ENCODE measurements at regions not wholly inside any gene's neighbourhood (a gene's known extent, or its start where the extent isn't known, plus 50 kb on each side); places are given as distances from the start of the nearest gene placed in this dataset.

DNA sequence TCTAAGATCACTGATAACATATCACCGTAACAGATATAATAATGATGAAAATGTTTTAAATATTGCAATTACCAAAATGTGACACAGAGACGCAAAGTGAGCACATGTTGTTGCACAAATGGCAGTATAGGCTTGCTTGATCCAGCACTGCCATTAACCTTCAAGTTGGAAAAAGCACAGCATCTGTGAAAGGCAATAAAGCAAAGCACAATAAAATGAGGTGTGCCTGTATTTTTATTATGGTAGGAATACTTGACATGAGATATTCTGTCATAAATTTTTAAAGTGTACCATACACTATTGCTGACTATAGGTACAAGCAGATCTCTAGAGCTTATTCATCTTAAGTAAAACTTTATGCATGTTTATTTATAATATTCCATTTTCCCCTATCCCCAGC lies 312.2 kb downstream of the PTH2R start:
- Histone ChIP-seq H2AFZ (ENCODE audit: insufficient read depth, low read depth, low read length, poor library complexity, severe bottlenecking) (no peak overlapping the region), H3K4me2 (replicated peaks; ENCODE audit: low read depth, low read length, poor library complexity, severe bottlenecking) (no peak overlapping the region), H3K36me3 (replicated peaks in 1 of 2; ENCODE audit: control extremely low read depth in 1 of 2, control insufficient read depth in 1 of 2, extremely low read depth in 1 of 2, insufficient read depth in 2 of 2, low read length in 1 of 2) (no peaks in the 10 kb centered on the region), H3K9me3 (ENCODE audit: control extremely low read depth in 1 of 3, control insufficient read depth in 2 of 3, insufficient read depth in 1 of 3, low read length in 2 of 3) (no peaks in the 10 kb centered on the region), H3K9ac (ENCODE audit: low read length) (no peak overlapping the region), H3K27ac (ENCODE audit: low read length in 2 of 2) (no peak overlapping the region), H3K4me3 (ENCODE audit: control extremely low read depth in 1 of 5, extremely low read depth in 1 of 5, insufficient read depth in 1 of 5, low read depth in 2 of 5, low read length in 4 of 5) (no peak overlapping the region), H4K20me1 (ENCODE audit: control insufficient read depth, insufficient read depth, low read length, poor library complexity, severe bottlenecking) (no peaks in the 10 kb centered on the region), H3K79me2 (ENCODE audit: control insufficient read depth, insufficient read depth, low read length) (no peaks in the 10 kb centered on the region), H3K4me1 (ENCODE audit: control insufficient read depth in 2 of 2, insufficient read depth in 2 of 2, low read length in 2 of 2) (no peaks in the 10 kb centered on the region), H3K27me3 (replicated peaks in 1 of 4; ENCODE audit: control extremely low read depth in 1 of 4, control insufficient read depth in 3 of 4, insufficient read depth in 4 of 4, low read length in 3 of 4) (no peaks in the 10 kb centered on the region)
- 100% methylated on average over 1 of the region's 2 CpGs for WGBS (ENCODE audit: insufficient coverage)
- no peak for ATAC-seq (ENCODE audit: low read depth)
- no peak for TF ChIP-seq EZH2 (IDR thresholded peaks at IDR 0.05; ENCODE audit: borderline replicate concordance, insufficient read depth, low read depth, low read length, poor library complexity, severe bottlenecking)
- TF ChIP-seq, protein P1, sequence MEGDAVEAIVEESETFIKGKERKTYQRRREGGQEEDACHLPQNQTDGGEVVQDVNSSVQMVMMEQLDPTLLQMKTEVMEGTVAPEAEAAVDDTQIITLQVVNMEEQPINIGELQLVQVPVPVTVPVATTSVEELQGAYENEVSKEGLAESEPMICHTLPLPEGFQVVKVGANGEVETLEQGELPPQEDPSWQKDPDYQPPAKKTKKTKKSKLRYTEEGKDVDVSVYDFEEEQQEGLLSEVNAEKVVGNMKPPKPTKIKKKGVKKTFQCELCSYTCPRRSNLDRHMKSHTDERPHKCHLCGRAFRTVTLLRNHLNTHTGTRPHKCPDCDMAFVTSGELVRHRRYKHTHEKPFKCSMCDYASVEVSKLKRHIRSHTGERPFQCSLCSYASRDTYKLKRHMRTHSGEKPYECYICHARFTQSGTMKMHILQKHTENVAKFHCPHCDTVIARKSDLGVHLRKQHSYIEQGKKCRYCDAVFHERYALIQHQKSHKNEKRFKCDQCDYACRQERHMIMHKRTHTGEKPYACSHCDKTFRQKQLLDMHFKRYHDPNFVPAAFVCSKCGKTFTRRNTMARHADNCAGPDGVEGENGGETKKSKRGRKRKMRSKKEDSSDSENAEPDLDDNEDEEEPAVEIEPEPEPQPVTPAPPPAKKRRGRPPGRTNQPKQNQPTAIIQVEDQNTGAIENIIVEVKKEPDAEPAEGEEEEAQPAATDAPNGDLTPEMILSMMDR (IDR thresholded peaks at IDR 0.05), result no peak
- DNase-seq, result no peak
- H3K4me1 Mint-ChIP-seq, result no peaks in the 10 kb centered on the region
- H3K4me3 Mint-ChIP-seq, result no peak overlapping the region
- H3K9me3 Mint-ChIP-seq (ENCODE audit: insufficient read depth), result peaks cover 1% of the 10 kb centered on the region
- POLR2A ChIA-PET, result no interaction called here
- no peaks in the 10 kb centered on the region for H3K27me3 Mint-ChIP-seq
- no peak overlapping the region for H3K27ac Mint-ChIP-seq
- intact Hi-C loops (cut with micrococcal nuclease), result no loop called here
- CTCF ChIA-PET, result no interaction called here

DNA sequence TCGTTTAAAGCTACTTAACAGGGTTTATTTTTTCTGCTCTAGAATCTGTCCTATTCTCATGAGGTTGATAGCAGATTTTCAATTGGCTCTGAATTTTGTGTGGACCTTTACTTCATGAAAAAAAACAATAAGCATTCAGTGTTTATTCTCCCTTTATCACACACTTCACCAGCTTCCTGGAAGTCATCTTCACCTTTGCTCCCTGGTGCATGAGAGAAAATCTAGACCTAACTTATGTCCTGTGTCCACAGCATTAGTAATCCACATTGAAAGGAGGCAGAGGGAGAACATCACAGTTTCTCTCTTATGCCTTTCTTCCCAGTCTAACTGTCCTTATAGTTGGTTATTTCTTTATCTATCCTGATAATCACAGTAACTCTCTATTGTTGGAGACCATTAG lies 316.1 kb downstream of the PTH2R start:
- no peak for DNase-seq
- no peaks in the 10 kb centered on the region for H3K9me3 ChIP-seq (ENCODE audit: control extremely low read depth in 1 of 3, control insufficient read depth in 2 of 3, insufficient read depth in 1 of 3, low read length in 2 of 3)
- ChIA-PET CTCF (no interaction called here), POLR2A (no interaction called here)
- Mint-ChIP-seq H3K9me3 (ENCODE audit: insufficient read depth) (peaks cover 4% of the 10 kb centered on the region), H3K4me3 (no peak overlapping the region), H3K27ac (no peak overlapping the region), H3K4me1 (no peaks in the 10 kb centered on the region), H3K27me3 (no peaks in the 10 kb centered on the region)
- H3K4me3 ChIP-seq (ENCODE audit: control extremely low read depth in 1 of 5, extremely low read depth in 1 of 5, insufficient read depth in 1 of 5, low read depth in 2 of 5, low read length in 4 of 5), result no peak overlapping the region
- ATAC-seq (ENCODE audit: low read depth), result no peak
- no peaks in the 10 kb centered on the region for H3K4me1 ChIP-seq (ENCODE audit: control insufficient read depth in 2 of 2, insufficient read depth in 2 of 2, low read length in 2 of 2)
- no peaks in the 10 kb centered on the region for H4K20me1 ChIP-seq (ENCODE audit: control insufficient read depth, insufficient read depth, low read length, poor library complexity, severe bottlenecking)
- WGBS (ENCODE audit: insufficient coverage), result no CpG with 5 or more reads among the region's 1 CpG
- no peaks in the 10 kb centered on the region for H3K79me2 ChIP-seq (ENCODE audit: control insufficient read depth, insufficient read depth, low read length)
- intact Hi-C loops (cut with micrococcal nuclease), result no loop called here
- no peaks in the 10 kb centered on the region for H3K36me3 ChIP-seq (replicated peaks in 1 of 2; ENCODE audit: control extremely low read depth in 1 of 2, control insufficient read depth in 1 of 2, extremely low read depth in 1 of 2, insufficient read depth in 2 of 2, low read length in 1 of 2)
- H3K9ac ChIP-seq (ENCODE audit: low read length), result no peak overlapping the region
- no peaks in the 10 kb centered on the region for H3K27me3 ChIP-seq (replicated peaks in 1 of 4; ENCODE audit: control extremely low read depth in 1 of 4, control insufficient read depth in 3 of 4, insufficient read depth in 4 of 4, low read length in 3 of 4)
- TF ChIP-seq EZH2 (IDR thresholded peaks at IDR 0.05; ENCODE audit: borderline replicate concordance, insufficient read depth, low read depth, low read length, poor library complexity, severe bottlenecking), result no peak
- TF ChIP-seq, protein P1 (IDR thresholded peaks at IDR 0.05), result no peak
- H2AFZ ChIP-seq (ENCODE audit: insufficient read depth, low read depth, low read length, poor library complexity, severe bottlenecking), result no peak overlapping the region
- H3K4me2 ChIP-seq (replicated peaks; ENCODE audit: low read depth, low read length, poor library complexity, severe bottlenecking), result no peak overlapping the region
- H3K27ac ChIP-seq (ENCODE audit: low read length in 2 of 2), result no peak overlapping the region
